BJ (cell line): ENCODE measurements at regions not wholly inside any gene's neighbourhood (a gene's known extent, or its start where the extent isn't known, plus 50 kb on each side); places are given as distances from the start of the nearest gene placed in this dataset.

Experiments used
- CTCF ChIA-PET: fragments of 350-600 bp; formaldehyde crosslinking; extraction: SDS; loops from one replicate; lab custom pipeline; 2021; ENCODE audit warnings: antibody characterized with exemption, inconsistent platforms; lab: Yijun Ruan, JAX
- POLR2A ChIA-PET: fragments of 300-600 bp; sonication (Branson Sonifier 250); formaldehyde crosslinking; extraction: SDS; loops from one replicate; lab custom pipeline; 2021; ENCODE audit warnings: antibody characterized with exemption; lab: Charles Lee
- DNase-seq: peaks from one replicate; pipeline ENCODE4 v3.0.0-alpha.2; 2011; ENCODE audit warnings: low read depth
- H3K27me3 ChIP-seq: 2 replicates; pipeline ENCODE4 v1.6.0; 2011; ENCODE audit warnings: low read length; ENCODE audit not compliant: control insufficient read depth, insufficient read depth
- H3K36me3 ChIP-seq: 2 replicates; pipeline ENCODE4 v1.5.1; 2011; ENCODE audit warnings: low read length; ENCODE audit not compliant: control insufficient read depth, insufficient read depth
- H3K4me3 ChIP-seq: 2 replicates; pipeline ENCODE4 v1.5.1; 2011; ENCODE audit warnings: low read depth, mild to moderate bottlenecking, control low read depth, low read length
- TF ChIP-seq, protein P1 (sequence below): IDR thresholded peaks from 2 replicates; pipeline ENCODE4 v1.5.1; 2011; ENCODE audit warnings: low read depth, mild to moderate bottlenecking, control low read depth, inconsistent platforms, low read length, moderate library complexity; ENCODE audit not compliant: insufficient read depth

GRCh38 chr5:165574100-165574499 lies 2068.7 kb downstream of the MAT2B start:
- TF ChIP-seq, protein P1, sequence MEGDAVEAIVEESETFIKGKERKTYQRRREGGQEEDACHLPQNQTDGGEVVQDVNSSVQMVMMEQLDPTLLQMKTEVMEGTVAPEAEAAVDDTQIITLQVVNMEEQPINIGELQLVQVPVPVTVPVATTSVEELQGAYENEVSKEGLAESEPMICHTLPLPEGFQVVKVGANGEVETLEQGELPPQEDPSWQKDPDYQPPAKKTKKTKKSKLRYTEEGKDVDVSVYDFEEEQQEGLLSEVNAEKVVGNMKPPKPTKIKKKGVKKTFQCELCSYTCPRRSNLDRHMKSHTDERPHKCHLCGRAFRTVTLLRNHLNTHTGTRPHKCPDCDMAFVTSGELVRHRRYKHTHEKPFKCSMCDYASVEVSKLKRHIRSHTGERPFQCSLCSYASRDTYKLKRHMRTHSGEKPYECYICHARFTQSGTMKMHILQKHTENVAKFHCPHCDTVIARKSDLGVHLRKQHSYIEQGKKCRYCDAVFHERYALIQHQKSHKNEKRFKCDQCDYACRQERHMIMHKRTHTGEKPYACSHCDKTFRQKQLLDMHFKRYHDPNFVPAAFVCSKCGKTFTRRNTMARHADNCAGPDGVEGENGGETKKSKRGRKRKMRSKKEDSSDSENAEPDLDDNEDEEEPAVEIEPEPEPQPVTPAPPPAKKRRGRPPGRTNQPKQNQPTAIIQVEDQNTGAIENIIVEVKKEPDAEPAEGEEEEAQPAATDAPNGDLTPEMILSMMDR, result no peak
- no peaks in the 10 kb centered on the region for H3K36me3 ChIP-seq
- POLR2A ChIA-PET, result no interaction called here
- DNase-seq, result no peak
- CTCF ChIA-PET, result no interaction called here
- H3K27me3 ChIP-seq, result no peaks in the 10 kb centered on the region
- no peak overlapping the region for H3K4me3 ChIP-seq

DNA sequence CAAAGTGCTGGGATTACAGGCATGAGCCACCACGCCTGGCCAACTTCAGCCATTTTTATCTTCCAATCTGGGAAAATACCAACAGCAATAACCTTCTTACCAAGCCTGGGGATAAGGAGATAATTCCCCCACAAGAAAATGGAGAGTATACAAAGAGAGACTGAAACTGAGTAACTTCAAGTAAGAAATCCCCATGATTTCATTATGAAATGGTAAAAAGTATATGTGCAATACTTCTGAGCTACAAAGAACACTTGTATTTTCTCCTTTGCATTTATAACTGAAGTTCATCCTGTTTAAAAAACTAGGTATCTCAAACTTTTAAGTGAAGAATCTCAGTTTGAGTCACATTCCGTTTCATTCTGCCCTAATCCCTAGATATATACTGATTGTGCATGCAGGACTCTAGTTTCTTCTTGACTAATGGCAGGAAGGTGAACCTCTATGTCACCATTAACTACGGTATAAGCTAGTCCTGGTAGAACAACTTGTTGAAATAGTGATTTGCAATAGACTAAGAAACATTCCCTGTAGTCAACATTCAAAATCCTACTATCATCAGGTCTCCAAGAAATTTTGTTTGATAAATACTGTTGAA lies 2071.4 kb downstream of the MAT2B start:
- no peaks in the 10 kb centered on the region for H3K36me3 ChIP-seq
- TF ChIP-seq, protein P1, result no peak
- ChIA-PET POLR2A (no interaction called here), CTCF (no interaction called here)
- no peak overlapping the region for H3K4me3 ChIP-seq
- H3K27me3 ChIP-seq, result no peaks in the 10 kb centered on the region
- DNase-seq, result no peak

- Histone ChIP-seq H3K27me3 (no peaks in the 10 kb centered on the region), H3K4me3 (no peak overlapping the region), H3K36me3 (no peaks in the 10 kb centered on the region)
- POLR2A ChIA-PET, result no interaction called here
- TF ChIP-seq, protein P1, result no peak
- CTCF ChIA-PET, result no interaction called here
- no peak for DNase-seq
Observed at GRCh38 chr5:165579911-165580310, 2074.5 kb downstream of the MAT2B start.

- ChIA-PET CTCF (no interaction called here), POLR2A (no interaction called here)
- Histone ChIP-seq H3K27me3 (no peaks in the 10 kb centered on the region), H3K4me3 (no peak overlapping the region), H3K36me3 (no peaks in the 10 kb centered on the region)
- DNase-seq, result no peak
- TF ChIP-seq, protein P1, result no peak
Observed at GRCh38 chr5:165594693-165595092, 2089.3 kb downstream of the MAT2B start.

DNA sequence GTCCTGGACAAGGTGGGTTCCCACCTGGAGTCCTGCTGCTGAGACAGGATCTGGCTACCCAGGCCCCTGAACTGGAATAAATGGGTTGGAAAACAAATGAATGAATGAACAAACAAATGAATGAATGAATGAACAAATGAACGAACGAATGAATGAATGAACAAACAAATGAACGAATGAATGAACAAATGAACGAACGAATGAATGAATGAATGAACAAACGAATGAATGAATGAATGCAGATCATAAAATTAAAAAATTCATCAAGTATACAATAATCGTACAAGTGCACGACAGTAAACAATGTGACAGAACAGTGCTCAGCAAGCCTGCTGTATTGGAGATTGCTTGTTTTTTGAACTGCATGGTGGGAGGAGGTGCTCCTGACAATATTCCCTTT lies 2097.1 kb downstream of the MAT2B start:
- Histone ChIP-seq H3K27me3 (no peaks in the 10 kb centered on the region), H3K36me3 (no peaks in the 10 kb centered on the region), H3K4me3 (no peak overlapping the region)
- CTCF ChIA-PET, result no interaction called here
- TF ChIP-seq, protein P1, result no peak
- POLR2A ChIA-PET, result no interaction called here
- DNase-seq, result no peak
